GM23338 (cell line): ENCODE measurements at regions not wholly inside any gene's neighbourhood (a gene's known extent, or its start where the extent isn't known, plus 50 kb on each side); places are given as distances from the start of the nearest gene placed in this dataset.

Source experiments
- ATAC-seq: fragments of 200-7000 bp; cut with Tn5 transposase; 3 replicates; pipeline ENCODE4 v1.9.1; 2020
- DNase-seq: peaks from one replicate; pipeline ENCODE4 v3.0.0-alpha.2; 2015; ENCODE audit warnings: low spot score
- H2AFZ ChIP-seq: fragments of 200-600 bp; sonication (generic); 2 replicates; pipeline ENCODE4 v1.8.0; 2016; ENCODE audit warnings: antibody characterized with exemption, mild to moderate bottlenecking, moderate library complexity
- H3F3A ChIP-seq: fragments of 200-600 bp; sonication (generic); replicated peaks from 2 replicates; pipeline ENCODE4 v1.8.0; 2017; ENCODE audit warnings: antibody characterized with exemption, mixed run types, low read depth
- H3K27ac ChIP-seq: fragments of 200-600 bp; sonication (generic); 2 replicates; pipeline ENCODE4 v1.6.1; 2016; ENCODE audit warnings: low read depth
- H3K27me3 ChIP-seq: fragments of 200-600 bp; sonication (generic); 2 replicates; pipeline ENCODE4 v1.8.0; 2016; ENCODE audit warnings: mild to moderate bottlenecking, mixed run types, moderate library complexity; ENCODE audit not compliant: insufficient read depth
- H3K36me3 ChIP-seq: fragments of 200-600 bp; sonication (generic); 2 replicates; pipeline ENCODE4 v1.8.0; 2016; ENCODE audit warnings: mild to moderate bottlenecking; ENCODE audit not compliant: insufficient read depth
- H3K4me1 ChIP-seq: fragments of 200-600 bp; sonication (generic); 2 replicates; pipeline ENCODE4 v1.8.0; 2016; ENCODE audit warnings: mild to moderate bottlenecking, moderate library complexity; ENCODE audit not compliant: insufficient read depth
- H3K4me2 ChIP-seq: fragments of 200-600 bp; sonication (generic); 2 replicates; pipeline ENCODE4 v1.7.1; 2017; ENCODE audit warnings: mixed run types
- H3K4me3 ChIP-seq: fragments of 200-600 bp; sonication (generic); 2 replicates; pipeline ENCODE4 v1.6.1; 2016; ENCODE audit warnings: mixed run types
- H3K79me2 ChIP-seq: fragments of 200-600 bp; sonication (generic); replicated peaks from 2 replicates; pipeline ENCODE4 v1.8.0; 2017; ENCODE audit warnings: mild to moderate bottlenecking; ENCODE audit not compliant: insufficient read depth
- H3K9me2 ChIP-seq: fragments of 200-600 bp; sonication (generic); 2 replicates; pipeline ENCODE4 v1.8.0; 2017; ENCODE audit not compliant: insufficient read depth
- H4K20me1 ChIP-seq: fragments of 200-600 bp; sonication (generic); replicated peaks from 2 replicates; pipeline ENCODE4 v1.8.0; 2017; ENCODE audit warnings: mild to moderate bottlenecking; ENCODE audit not compliant: insufficient read depth
- H3K27ac Mint-ChIP-seq: 2 replicates; pipeline ENCODE4 v1.8.0; 2020; ENCODE audit warnings: inconsistent platforms, mild to moderate bottlenecking, moderate library complexity, mixed read lengths
- H3K27me3 Mint-ChIP-seq: 3 replicates; pipeline ENCODE4 v1.8.0; 2022; ENCODE audit warnings: low read depth, mild to moderate bottlenecking, moderate library complexity, mixed read lengths, inconsistent platforms; ENCODE audit not compliant: insufficient read depth, poor library complexity
- H3K36me3 Mint-ChIP-seq: 3 replicates; pipeline ENCODE4 v1.8.0; 2021; ENCODE audit warnings: low read depth, mild to moderate bottlenecking, inconsistent platforms, moderate library complexity, mixed read lengths
- H3K4me1 Mint-ChIP-seq: 3 replicates; pipeline ENCODE4 v1.8.0; 2020; ENCODE audit warnings: mild to moderate bottlenecking, inconsistent platforms, mixed read lengths
- H3K4me3 Mint-ChIP-seq: 3 replicates; pipeline ENCODE4 v1.8.0; 2021; ENCODE audit warnings: moderate library complexity, mild to moderate bottlenecking, inconsistent platforms, mixed read lengths
- H3K9me3 Mint-ChIP-seq: 3 replicates; pipeline ENCODE4 v1.8.0; 2020; ENCODE audit warnings: moderate library complexity, mild to moderate bottlenecking, inconsistent platforms, mixed read lengths
- CREB1 ChIP-seq: fragments of 250-450 bp; sonication (Bioruptor Pico); IDR thresholded peaks from 2 replicates; pipeline ENCODE4 v1.5.0; 2020; ENCODE audit warnings: low read depth, mild to moderate bottlenecking, moderate library complexity
- EZH2 ChIP-seq: fragments of 200-600 bp; sonication (generic); IDR thresholded peaks from one replicate; pipeline ENCODE4 v1.8.0; 2017; ENCODE audit warnings: antibody characterized with exemption, mild to moderate bottlenecking, low read depth; ENCODE audit not compliant: unreplicated experiment
- EZH2phosphoT487 ChIP-seq: fragments of 200-600 bp; sonication (generic); IDR thresholded peaks from one replicate; pipeline ENCODE4 v1.8.1; 2018; ENCODE audit warnings: antibody characterized with exemption; ENCODE audit not compliant: unreplicated experiment
- JUNB ChIP-seq: IDR thresholded peaks from one replicate; pipeline ENCODE4 v1.6.1; 2016; ENCODE audit warnings: antibody characterized with exemption; ENCODE audit not compliant: unreplicated experiment
- NANOG ChIP-seq: IDR thresholded peaks from 2 replicates; pipeline ENCODE4 v1.6.1; 2016; ENCODE audit warnings: antibody characterized with exemption, borderline replicate concordance
- POLR2AphosphoS5 ChIP-seq: IDR thresholded peaks from 2 replicates; pipeline ENCODE4 v1.6.1; 2016; ENCODE audit warnings: antibody characterized with exemption, low read depth
- STAT1 ChIP-seq: IDR thresholded peaks from one replicate; pipeline ENCODE4 v1.6.1; 2016; ENCODE audit warnings: antibody characterized with exemption; ENCODE audit not compliant: unreplicated experiment
- ZNF114 ChIP-seq: fragments of 250-450 bp; sonication (Bioruptor Pico); IDR thresholded peaks from 2 replicates; pipeline ENCODE4 v1.5.0; 2020; ENCODE audit warnings: mild to moderate bottlenecking, moderate library complexity
- TF ChIP-seq, protein P1 (sequence below): fragments of 250-450 bp; sonication (Bioruptor Pico); IDR thresholded peaks from 2 replicates; pipeline ENCODE4 v1.5.0; 2020; ENCODE audit warnings: mild to moderate bottlenecking, moderate library complexity

DNA sequence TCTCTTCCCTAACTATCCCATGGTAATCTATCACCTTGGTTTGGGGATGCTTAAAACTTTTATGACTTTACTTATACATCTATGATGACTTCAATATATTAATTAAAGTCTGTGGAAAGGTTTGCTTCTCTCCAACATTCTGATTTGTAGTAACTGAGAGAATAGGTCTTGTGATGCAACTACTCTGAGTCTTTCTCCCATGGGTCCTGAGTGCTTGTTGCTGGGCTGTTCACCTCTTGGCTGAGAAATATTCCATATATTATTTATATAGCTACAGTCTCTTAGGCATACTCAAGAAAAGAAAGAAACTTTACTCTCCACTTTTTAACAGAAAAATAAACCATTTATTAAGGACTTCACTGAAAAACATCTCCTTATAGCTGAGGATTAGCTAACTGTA, 119.3 kb upstream of the PLPPR5 start (continued):
- TF ChIP-seq, protein P1, sequence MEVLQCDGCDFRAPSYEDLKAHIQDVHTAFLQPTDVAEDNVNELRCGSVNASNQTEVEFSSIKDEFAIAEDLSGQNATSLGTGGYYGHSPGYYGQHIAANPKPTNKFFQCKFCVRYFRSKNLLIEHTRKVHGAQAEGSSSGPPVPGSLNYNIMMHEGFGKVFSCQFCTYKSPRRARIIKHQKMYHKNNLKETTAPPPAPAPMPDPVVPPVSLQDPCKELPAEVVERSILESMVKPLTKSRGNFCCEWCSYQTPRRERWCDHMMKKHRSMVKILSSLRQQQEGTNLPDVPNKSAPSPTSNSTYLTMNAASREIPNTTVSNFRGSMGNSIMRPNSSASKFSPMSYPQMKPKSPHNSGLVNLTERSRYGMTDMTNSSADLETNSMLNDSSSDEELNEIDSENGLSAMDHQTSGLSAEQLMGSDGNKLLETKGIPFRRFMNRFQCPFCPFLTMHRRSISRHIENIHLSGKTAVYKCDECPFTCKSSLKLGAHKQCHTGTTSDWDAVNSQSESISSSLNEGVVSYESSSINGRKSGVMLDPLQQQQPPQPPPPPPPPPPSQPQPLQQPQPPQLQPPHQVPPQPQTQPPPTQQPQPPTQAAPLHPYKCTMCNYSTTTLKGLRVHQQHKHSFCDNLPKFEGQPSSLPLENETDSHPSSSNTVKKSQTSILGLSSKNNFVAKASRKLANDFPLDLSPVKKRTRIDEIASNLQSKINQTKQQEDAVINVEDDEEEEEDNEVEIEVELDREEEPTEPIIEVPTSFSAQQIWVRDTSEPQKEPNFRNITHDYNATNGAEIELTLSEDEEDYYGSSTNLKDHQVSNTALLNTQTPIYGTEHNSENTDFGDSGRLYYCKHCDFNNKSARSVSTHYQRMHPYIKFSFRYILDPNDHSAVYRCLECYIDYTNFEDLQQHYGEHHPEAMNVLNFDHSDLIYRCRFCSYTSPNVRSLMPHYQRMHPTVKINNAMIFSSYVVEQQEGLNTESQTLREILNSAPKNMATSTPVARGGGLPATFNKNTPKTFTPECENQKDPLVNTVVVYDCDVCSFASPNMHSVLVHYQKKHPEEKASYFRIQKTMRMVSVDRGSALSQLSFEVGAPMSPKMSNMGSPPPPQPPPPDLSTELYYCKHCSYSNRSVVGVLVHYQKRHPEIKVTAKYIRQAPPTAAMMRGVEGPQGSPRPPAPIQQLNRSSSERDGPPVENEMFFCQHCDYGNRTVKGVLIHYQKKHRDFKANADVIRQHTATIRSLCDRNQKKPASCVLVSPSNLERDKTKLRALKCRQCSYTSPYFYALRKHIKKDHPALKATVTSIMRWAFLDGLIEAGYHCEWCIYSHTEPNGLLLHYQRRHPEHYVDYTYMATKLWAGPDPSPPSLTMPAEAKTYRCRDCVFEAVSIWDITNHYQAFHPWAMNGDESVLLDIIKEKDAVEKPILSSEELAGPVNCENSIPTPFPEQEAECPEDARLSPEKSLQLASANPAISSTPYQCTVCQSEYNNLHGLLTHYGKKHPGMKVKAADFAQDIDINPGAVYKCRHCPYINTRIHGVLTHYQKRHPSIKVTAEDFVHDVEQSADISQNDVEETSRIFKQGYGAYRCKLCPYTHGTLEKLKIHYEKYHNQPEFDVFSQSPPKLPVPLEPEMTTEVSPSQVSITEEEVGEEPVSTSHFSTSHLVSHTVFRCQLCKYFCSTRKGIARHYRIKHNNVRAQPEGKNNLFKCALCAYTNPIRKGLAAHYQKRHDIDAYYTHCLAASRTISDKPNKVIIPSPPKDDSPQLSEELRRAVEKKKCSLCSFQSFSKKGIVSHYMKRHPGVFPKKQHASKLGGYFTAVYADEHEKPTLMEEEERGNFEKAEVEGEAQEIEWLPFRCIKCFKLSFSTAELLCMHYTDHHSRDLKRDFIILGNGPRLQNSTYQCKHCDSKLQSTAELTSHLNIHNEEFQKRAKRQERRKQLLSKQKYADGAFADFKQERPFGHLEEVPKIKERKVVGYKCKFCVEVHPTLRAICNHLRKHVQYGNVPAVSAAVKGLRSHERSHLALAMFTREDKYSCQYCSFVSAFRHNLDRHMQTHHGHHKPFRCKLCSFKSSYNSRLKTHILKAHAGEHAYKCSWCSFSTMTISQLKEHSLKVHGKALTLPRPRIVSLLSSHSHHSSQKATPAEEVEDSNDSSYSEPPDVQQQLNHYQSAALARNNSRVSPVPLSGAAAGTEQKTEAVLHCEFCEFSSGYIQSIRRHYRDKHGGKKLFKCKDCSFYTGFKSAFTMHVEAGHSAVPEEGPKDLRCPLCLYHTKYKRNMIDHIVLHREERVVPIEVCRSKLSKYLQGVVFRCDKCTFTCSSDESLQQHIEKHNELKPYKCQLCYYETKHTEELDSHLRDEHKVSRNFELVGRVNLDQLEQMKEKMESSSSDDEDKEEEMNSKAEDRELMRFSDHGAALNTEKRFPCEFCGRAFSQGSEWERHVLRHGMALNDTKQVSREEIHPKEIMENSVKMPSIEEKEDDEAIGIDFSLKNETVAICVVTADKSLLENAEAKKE = no peak
- no peak for TF ChIP-seq STAT1

DNA sequence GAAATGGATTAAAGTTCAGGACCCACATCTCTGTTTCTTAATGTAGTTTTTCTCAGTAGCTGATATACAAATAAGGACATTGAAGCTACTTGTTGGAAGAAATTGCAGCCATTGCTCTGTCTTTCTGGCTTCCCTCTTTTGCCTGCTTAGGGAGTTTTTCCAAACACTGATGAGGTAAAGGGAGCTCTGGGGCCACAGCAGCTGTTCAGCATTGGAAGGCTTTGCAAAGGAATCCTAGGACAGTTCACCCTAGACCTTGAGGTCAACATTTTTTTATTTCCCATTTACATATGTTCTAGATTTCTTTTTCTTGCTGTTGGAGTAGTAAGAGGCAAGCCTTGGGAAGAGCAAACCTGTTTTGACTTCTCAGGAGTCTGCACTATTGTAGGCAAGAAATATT, 126.9 kb upstream of the PLPPR5 start:
- H3K4me1 Mint-ChIP-seq = peaks cover 26% of the 10 kb centered on the region
- Histone ChIP-seq H3K36me3 (no peaks in the 10 kb centered on the region), H3K27me3 (no peaks in the 10 kb centered on the region), H3F3A (no peaks in the 10 kb centered on the region), H3K4me1 (peaks cover 26% of the 10 kb centered on the region), H3K4me2 (peak overlapping the region; percentile 33; the same call in 1 of the 2 replicates), H3K27ac (no peak overlapping the region), H2AFZ (no peak overlapping the region), H3K4me3 (no peak overlapping the region), H4K20me1 (no peaks in the 10 kb centered on the region), H3K79me2 (no peaks in the 10 kb centered on the region), H3K9me2 (no peaks in the 10 kb centered on the region)
- ATAC-seq = no peak
- DNase-seq = no peak
- no peaks in the 10 kb centered on the region for H3K27me3 Mint-ChIP-seq
- no peak overlapping the region for H3K4me3 Mint-ChIP-seq
- peaks cover 9% of the 10 kb centered on the region for H3K9me3 Mint-ChIP-seq
- H3K36me3 Mint-ChIP-seq = peaks cover 9% of the 10 kb centered on the region; the same call in 2 of the 3 replicates
- H3K27ac Mint-ChIP-seq = no peak overlapping the region
- TF ChIP-seq JUNB = no peak
- no peak for TF ChIP-seq NANOG
- TF ChIP-seq ZNF114 (CRISPR knock-in tag) = no peak
- no peak for TF ChIP-seq CREB1
- TF ChIP-seq POLR2AphosphoS5 = no peak
- no peak for TF ChIP-seq STAT1
- TF ChIP-seq, protein P1 = no peak
- no peak for TF ChIP-seq EZH2
- no peak for TF ChIP-seq EZH2phosphoT487
